GM18507 (cell line): ENCODE measurements at regions not wholly inside any gene's neighbourhood (a gene's known extent, or its start where the extent isn't known, plus 50 kb on each side); places are given as distances from the start of the nearest gene placed in this dataset.

Source experiments
- DNase-seq: peaks from one replicate; pipeline ENCODE4 v3.0.0; 2011; ENCODE audit warnings: low read depth; ENCODE audit not compliant: insufficient read length; ENCODE audit errors: extremely low spot score
- FAIRE-seq: peaks from 2 replicates; lab custom pipeline; 2011; peaks lifted over from hg19 to GRCh38; lab: Jason Lieb, UNC

DNA sequence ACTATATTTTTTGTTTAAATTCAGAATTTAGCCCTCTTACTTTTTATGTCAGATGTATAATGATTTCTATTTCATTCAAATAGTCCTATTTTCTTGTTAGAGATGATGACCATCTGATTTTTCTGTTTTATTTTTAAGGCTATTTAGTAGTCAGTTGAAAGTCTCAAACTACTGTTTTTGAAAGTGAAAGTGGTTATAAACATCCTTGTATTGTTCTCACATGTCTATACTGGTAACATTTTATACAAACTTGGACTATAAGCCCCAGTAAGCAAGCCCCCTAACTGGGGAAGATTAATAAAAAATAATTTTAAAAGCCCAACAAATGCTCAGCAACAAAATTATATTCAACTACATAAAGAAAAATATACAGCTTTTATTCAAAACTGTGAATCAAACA, 271.3 kb upstream of the RGS18 start:
- FAIRE-seq, result no peak
- DNase-seq, result no peak

GRCh38 chr1:191888996-191889622, 269.2 kb upstream of the RGS18 start:
- FAIRE-seq, result no peak

GRCh38 chr1:191889623-191890003, 268.6 kb upstream of the RGS18 start:
- no peak for FAIRE-seq

More at GRCh38 chr1:191888996-191889622, 269.2 kb upstream of the RGS18 start:
- no peak for DNase-seq

DNA sequence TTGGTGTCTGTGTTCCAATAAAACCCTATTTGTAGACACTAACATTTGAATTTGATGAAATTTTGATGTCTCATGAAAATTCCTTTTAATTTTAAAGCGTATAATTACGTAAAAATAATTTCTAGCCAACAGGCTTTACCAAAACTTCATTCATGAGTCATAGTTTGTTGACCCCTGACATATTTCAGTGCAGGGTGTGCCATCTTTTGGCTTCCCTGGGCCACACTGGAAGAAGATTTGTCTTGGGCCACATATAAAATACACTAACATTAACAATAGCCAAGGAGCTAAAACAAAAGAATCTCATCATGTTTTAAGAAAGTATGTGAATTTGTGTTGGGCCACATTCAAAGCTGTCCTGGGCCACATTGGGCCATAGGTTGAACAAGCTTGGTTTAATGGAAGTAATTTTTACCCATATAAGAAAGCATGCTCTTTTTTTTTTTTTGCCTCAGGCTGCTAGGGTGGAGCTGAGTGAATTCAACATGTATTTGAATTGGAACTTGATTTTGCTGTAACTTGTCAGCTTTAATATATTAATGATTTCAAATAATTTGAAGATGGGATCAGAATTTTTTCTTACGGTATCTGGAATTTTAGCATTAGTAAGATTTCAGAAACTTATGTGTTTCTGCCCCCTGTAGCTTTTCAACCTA, 267.7 kb upstream of the RGS18 start:
- DNase-seq (no peak), FAIRE-seq (no peak)

More at GRCh38 chr1:191889623-191890003, 268.6 kb upstream of the RGS18 start:
- no peak for DNase-seq

DNA sequence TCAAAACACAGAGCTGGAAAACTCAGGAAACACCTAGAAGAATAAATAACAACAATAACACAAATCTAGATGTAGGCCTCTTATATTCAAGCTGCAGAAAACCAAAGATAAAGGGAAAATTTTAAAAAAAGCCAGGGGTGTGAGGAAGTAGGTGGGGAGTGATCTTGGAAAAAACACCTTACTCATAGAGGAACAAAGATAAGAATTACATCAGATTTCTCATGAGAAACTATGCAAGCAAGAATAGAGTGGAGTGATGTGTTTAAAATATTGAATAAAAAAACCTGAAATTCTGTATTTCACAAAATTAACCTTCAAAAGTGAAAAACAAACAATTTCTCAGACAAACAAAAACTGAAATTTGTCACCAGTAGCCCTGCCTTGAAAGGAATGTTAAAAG, 265.5 kb upstream of the RGS18 start:
- FAIRE-seq (no peak), DNase-seq (no peak)

DNA sequence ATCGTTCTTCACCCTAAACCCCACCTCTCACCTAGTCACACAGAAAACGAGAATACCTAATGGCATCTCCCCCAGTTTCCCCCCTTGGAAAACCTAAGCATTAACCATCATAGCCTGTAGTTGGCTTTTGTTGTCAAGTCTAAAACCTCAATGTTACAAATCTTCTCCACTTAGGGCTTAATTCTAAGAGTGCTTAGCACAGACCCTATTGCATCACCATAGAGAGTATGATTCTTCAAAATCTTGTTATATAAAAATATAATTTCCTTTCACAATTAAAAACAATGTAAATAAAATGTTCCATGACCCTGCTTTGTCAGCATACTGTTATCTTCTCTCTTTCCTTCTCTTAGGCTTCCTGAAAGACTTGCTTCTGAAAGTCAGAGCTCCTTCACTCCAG, 263.2 kb upstream of the RGS18 start:
- no peak for FAIRE-seq

DNA sequence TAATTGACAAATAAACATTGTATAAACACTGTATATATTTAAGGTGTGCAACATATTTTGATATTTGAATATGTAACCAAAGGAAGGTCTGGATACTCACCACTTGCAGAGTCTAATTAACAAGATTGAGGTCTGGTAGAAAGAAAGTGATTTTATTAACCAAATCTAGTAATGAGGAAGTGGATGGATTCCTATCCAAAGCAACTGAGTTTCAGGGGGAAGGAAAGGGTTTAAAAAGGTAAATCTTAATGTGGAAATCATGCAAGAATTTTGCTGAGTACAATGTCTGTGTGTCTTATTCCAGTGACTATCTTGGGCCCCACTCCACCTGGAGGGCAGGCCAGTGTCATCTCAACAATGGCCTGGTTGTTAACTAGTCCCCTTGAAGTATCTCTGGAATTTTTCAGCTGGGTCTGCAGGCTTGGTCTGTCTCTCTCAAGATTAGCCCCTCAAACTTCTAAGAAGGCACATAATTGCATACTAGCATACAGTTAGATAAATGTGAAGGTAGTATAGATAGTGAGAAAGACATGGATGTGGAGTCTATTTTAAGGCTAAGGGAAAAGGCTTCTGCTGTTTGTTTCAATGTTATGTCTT, 262.7 kb upstream of the RGS18 start:
- no peak for FAIRE-seq
- DNase-seq, result no peak

More for the DNA sequence above, 263.2 kb upstream of the RGS18 start:
- no peak for DNase-seq

DNA sequence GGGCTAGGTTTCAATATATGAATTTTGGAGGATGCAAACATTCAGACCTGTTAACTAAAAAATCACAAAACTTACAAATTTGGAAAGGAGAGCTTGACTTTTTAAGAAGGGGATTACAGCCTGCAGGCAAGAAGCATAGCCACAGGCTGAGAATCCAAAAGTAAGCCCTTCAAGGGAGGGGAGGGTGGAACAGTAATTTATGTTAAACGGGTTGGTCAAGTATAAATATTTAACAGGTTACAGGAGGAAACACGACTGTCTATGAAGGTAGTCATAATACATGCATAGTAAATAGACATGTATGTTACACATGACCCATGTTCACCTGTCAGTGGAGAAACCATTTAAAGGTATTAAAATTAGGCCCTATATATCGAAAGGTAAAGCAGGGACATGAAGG, 261.1 kb upstream of the RGS18 start:
- DNase-seq, result no peak
- no peak for FAIRE-seq

- FAIRE-seq, result no peak
- no peak for DNase-seq
Observed at GRCh38 chr1:191901651-191902050, 256.6 kb upstream of the RGS18 start.

- FAIRE-seq, result no peak
- no peak for DNase-seq
Observed at GRCh38 chr1:191904991-191905390, 253.3 kb upstream of the RGS18 start.

DNA sequence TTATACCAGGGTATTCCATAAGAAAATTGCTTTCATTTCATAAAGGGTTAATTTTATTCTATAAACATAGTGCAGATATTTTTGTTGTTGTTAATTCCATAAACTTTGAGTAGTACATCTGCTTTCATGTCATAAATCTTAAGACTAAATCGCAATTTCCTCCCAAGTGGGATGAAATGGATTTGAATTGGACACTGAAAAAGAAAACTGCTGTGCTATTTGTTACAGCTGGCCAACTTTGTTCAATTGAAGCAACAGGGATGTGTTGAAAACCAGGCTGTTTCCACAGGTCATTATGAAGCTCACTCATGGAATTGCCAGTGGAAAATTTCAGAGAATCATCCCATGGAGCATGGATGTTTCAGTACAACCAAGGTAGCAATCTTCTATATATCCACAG, 252.5 kb upstream of the RGS18 start:
- DNase-seq, result no peak
- no peak for FAIRE-seq

GRCh38 chr1:191907121-191907520, 251.1 kb upstream of the RGS18 start:
- FAIRE-seq, result no peak
- no peak for DNase-seq

DNA sequence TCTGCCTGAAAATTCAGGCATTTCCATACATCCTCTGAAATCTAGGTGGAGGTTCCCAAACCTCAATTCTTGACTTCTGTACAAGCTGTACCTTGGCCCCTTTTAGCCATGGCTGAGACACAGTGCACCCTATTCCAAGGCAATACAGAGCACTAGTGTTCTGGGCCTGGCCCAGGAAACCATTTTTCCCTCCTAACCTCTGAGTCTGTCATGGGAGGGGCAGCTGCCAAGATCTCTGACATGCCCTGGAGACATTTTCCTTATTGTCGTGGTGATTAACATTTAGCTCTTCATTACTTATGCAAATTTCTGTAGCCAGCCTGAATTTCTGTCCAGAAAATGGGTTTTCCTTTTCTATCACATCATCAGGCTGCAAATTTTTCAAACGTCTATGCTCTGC, 248.0 kb upstream of the RGS18 start:
- FAIRE-seq, result no peak

DNA sequence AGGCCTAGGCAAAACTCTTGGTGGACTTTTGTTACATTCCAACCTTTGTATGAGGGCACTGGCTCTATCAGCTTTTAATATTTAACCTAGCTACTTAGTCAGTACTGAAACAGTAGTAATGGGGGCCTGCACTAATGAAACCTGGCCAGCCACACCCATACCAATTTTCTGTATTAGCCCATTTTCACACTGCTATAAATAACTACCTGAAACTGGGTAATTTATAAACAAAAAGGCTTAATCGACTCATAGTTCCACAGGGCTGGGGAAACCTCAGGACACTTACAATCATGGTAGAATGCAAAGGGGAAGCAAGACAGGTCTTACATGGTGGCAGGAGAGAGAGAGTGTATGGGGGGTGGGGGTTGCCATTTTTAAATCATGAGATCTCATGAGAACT, 245.7 kb upstream of the RGS18 start:
- DNase-seq (no peak), FAIRE-seq (no peak)

More for the DNA sequence above, 248.0 kb upstream of the RGS18 start:
- no peak for DNase-seq

DNA sequence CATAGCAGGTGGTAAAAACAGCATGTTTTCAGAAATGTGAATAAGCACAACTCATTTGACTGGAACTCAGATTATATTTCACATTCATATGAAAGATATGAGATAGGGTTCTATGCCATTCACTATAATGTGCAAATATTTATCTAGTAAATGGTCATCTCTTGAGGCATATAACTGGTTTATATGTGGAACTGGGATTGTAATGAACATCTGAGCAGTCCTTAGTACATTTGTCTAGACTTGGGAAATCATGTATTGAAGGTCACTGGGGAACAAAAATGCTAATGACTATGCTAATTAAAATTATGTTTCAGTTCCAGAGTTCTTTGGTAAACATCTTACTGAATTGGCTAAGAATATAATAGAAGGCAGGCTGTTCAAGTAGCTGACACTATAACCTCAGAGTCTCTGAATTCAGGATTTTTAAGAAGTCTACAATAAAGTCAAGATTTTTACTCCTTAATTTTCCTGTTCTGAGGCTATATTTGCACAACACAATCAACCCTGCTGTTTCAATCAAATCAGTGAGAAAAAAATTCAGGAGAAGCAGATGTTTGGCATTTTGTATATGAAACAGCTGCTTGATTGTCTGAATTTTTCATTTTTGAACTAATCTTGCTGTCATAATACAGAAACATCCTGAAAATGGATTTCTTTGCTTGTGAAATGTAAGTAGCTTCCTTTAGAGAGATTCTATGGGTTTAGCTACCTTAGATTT, 244.8 kb upstream of the RGS18 start:
- DNase-seq (no peak), FAIRE-seq (no peak)

- FAIRE-seq (no peak), DNase-seq (no peak)
Observed at GRCh38 chr1:191929383-191929782, 228.9 kb upstream of the RGS18 start.

GRCh38 chr1:191943684-191944083, 214.6 kb upstream of the RGS18 start:
- FAIRE-seq (no peak), DNase-seq (no peak)

DNA sequence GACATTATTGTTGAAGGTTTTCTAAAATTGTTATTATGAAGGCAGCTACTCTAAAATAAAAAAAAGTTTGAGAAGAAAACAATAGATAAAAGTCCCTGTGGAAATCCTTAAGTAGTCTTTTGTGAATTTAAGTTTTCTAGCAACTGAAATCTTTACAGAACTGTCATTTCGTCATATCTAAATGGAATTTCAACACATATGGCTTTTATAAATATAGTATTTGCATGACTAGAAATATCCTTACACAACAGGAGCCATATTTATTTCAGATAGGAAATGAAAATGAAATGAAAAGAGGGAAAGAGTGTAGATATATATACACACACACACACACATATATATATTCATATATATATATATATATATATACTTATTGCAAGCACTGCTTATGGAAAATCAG, 204.7 kb upstream of the RGS18 start:
- DNase-seq, result no peak
- FAIRE-seq, result no peak

- no peak for DNase-seq
- FAIRE-seq, result no peak
Observed at GRCh38 chr1:191959856-191960255, 198.4 kb upstream of the RGS18 start.

DNA sequence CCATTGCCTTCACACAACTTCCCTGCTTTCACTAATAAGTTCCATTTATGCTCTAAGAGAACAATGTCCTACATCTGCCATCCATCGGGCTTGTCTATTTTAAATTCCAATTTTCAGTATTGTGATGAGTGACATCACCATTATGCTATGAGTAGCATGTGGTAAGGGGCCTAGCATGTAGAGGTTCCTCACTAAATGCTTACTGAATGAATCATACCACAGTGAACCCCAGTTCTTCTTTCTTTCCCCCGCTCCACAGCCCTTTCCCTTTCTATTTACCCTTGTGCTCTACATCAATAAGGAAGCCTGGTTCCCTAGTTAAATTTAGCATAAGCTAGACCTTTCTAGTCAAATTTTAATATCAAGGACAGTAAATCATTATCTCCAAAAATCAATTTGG, 195.0 kb upstream of the RGS18 start:
- no peak for FAIRE-seq
- no peak for DNase-seq
